NCI-H460 (cell line): ENCODE measurements at regions not wholly inside any gene's neighbourhood (a gene's known extent, or its start where the extent isn't known, plus 50 kb on each side); places are given as distances from the start of the nearest gene placed in this dataset.

Source experiments
- DNase-seq: peaks from one replicate; pipeline ENCODE4 v3.0.0-alpha.2; 2016; ENCODE audit warnings: low read depth; ENCODE audit errors: extremely low read depth

GRCh38 chr18:8458546-8459215, 150.6 kb upstream of the RAB12 start:
- no peak for DNase-seq

DNA sequence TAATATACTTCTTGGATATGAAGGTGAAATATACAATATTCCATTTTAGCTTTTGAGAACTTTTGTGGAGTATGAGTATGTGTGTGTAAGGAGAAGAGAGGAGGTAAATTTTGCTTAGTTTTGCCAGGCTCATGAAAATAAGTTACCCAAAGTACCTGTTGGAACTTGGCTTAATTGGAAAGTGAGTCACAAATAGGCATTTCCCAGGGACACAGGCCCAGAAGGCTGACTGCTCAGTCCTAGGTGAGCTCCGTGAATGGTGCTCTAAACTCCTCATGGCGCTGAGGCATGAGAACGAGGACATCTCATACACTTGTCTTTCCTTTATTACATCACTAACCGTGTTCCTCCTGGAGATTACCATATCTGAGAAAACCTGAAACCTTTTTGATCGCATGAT, 148.5 kb upstream of the RAB12 start:
- DNase-seq: no peak

- DNase-seq: no peak
These were observed 147.7 kb upstream of the RAB12 start for GRCh38 chr18:8461544-8461943.

- DNase-seq: no peak
These were observed 146.5 kb upstream of the RAB12 start for GRCh38 chr18:8462651-8463185.

DNA sequence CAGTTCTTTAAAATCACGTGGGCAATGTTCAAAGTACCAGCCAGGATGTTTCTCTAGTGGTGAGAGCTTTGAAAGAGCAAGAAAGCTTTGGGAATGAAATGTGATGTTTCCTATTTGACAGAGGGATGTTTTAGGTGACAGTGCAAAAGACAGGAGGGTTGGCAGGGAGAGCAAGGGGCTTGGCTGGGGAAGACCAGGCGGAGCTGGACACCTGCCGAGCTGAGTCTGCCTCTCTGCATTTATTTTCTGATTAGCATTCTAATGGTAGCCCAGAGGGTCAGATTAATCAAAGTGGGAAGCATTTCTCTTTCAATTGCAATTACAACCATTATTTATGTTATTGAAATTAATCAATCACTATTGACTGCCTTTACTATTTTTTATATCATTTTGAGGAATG, 145.4 kb upstream of the RAB12 start:
- DNase-seq: no peak

DNA sequence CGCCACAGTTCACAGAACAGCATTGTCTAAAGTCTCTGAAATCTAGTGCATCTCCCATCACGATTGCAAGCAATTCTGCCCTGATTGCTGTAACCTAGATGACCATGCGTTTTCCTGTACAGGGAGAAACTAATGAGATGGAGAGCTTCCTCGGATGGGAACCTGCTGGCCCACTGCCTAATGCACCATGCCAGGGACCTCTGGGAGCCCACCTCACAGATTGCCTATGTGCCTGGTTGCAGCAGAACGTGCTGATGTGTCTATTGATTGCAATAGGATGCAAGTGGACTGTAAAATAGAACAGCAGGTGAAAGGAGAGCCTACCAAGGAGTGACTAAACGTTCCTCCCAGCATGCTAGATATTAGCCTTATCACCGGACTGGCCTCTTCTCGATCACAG, 141.0 kb upstream of the RAB12 start:
- no peak for DNase-seq

DNA sequence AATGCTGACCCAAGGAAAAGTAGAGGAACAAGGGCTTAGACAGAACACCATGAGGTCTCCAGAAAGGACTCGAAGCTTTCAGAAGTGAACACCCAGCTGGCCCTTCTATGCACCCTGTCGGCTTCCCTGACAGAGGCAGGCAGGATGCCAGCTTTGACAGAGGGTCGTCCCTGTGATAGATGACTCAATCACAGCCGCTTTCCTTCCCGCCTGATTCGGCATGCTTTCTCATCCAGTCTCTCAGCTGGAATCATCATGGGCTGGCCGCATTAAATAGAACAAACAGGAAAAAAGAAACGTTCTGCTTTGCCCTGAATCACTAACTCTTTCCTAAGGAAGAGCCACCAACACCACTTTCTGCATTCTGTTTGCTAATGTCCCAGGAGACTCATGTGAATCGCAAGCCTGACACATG, 140.3 kb upstream of the RAB12 start:
- DNase-seq: no peak

DNA sequence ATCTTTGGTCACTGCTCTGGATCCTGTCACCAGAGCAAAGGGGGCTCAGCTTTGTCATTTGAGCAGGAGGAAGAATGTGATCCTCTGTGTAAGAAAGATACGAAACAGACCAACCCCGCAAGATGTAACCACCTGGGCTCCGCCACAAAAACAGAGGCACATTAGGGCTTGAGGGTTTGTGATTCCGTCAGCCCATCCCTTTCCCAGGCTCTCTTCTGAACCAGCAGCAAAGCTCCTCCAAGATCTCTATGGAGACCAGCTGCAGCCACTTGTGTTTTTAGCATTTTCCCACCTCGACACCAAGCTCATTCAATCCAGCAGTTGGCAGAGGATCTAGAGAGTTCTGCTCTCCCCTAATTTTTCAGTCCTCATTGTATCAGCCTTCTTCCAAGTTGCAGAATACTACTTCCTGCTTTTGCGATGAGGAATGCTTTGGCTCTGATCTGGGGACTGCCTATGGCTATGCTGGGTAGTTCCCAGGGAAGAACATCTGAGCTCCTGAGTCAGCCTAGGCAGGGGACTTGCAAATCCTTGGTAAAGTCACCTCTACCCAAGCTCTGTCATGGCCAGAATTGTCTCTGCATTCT, 139.6 kb upstream of the RAB12 start:
- no peak for DNase-seq

- DNase-seq: no peak
These were observed 137.9 kb upstream of the RAB12 start for GRCh38 chr18:8471372-8471771.

DNA sequence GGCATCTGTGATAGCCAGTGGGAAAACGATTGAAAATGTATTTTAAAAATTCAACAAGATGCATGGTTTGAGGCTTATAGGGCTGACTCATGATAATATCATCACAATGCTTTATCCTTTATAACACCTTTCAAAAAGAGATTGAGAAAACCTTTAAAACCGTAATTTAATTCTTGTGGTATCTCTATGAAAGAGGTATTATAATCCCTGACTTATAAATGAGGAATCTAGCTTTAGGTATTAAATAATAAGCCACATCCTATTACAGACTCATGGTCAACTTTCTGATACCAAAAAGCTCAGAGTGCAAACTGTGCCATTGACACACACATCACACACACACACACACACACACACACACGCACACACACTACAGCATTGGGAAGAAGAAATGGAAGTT, 134.6 kb upstream of the RAB12 start:
- no peak for DNase-seq

GRCh38 chr18:8477615-8478014, 131.6 kb upstream of the RAB12 start:
- DNase-seq: no peak

- peak; percentile 42 for DNase-seq
These were observed 130.9 kb upstream of the RAB12 start for GRCh38 chr18:8478166-8478967.

- DNase-seq: no peak
These were observed 130.3 kb upstream of the RAB12 start for GRCh38 chr18:8478968-8479370.

DNA sequence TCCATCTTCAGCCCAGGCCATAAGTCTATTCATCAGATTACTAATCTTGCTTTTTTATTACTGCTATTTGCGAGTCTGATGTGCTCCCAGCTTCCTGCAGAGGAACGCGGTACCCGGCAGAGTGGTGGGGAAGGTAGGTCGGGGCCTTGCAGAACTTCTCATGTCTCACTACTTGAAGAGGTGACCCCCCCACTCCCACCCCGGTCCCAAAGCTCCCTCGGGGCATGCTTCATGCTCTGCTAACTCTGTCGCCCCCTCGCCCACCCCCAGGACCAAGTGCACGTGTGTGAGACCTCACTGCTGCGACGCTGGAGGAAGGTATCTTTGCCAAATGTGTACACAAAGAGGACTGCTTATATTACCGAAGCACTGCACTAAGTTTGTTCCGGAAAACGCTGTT, 129.4 kb upstream of the RAB12 start:
- DNase-seq: no peak

- peak; percentile 48 for DNase-seq
These were observed 128.5 kb upstream of the RAB12 start for GRCh38 chr18:8480506-8481328.

GRCh38 chr18:8484951-8485350, 124.3 kb upstream of the RAB12 start:
- no peak for DNase-seq

DNA sequence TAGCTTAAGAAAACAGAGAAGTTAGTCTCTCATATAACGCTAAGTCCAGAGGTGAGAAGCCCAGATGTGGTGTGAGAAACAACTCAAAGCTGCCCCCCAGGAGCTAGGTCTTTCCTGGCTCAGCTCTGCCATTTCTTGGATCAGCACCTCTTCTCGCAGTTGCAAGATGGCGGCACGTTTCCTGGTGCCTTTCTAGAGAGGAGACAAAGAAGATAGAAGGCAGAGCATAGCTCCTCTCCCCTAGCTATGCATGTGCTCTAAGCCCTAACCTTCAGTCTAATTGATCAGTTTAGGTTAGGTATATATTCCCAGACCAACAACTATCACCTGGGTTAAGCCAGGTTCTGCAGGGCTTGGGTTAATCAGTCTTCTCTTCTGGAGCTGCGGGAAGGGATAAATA, 119.5 kb upstream of the RAB12 start:
- no peak for DNase-seq

DNA sequence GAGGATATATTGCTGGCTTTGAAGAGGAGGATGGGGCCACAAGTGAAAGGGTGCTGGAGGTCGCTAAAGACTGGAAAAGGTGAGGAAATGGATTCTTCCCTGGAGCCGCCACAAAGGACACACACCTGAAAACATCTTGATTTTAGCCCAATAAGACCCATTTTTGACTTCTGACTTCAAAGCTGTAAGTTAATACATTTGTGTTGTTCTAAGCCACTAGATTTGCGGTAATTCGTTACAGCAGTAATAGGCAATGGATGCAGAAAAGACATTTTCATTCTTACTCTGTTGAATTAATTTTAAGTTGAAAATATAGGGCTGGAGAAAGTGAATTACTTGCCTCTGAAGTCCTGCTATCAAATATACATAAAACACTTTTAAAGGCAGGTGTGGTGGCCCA, 117.7 kb upstream of the RAB12 start:
- no peak for DNase-seq

DNA sequence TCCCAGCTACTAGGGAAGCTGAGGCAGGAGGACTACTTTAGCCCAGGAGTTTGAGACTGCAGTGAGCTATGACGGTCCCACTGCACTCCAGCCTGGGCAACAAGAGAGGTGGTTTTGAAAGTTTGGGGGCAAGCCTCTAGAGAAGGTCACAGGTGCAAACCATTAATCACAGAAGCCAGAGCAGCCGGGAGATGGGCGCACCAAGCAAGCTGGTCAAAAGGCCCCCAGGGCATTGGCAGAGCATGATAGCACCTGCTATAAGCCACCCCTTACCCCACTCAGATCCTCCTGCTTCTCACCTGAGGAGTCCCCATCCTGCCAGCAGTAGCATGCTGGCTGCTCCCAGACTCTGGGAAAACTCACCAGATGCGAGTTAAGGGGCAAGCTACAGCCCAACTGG, 116.1 kb upstream of the RAB12 start:
- DNase-seq: no peak

GRCh38 chr18:8496186-8496585, 113.1 kb upstream of the RAB12 start:
- no peak for DNase-seq

DNA sequence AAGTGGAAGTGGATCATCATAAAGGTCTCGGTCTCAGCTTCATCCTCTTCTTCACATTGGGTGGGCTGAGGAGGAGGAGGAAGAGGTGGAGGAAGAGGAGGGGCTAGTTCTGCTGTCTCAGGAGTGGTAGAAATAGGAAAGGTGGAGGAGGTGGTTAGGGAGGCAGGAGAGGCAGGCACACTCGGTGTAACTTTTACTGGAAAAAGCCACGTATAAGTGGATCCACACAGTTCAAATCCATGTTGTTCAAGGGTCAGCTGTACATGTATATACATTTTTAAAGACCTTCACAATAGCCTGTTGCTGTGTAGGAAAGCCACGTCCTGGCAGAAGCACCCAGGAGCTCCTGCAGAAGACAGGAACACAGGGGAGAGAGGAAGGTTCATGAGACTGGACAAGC, 110.3 kb upstream of the RAB12 start:
- no peak for DNase-seq
